Kidney (tissue), 13 donors: ENCODE measurements at regions not wholly inside any gene's neighbourhood (a gene's known extent, or its start where the extent isn't known, plus 50 kb on each side); places are given as distances from the start of the nearest gene placed in this dataset.

Experiments
- DNase-seq, 5 donors: peaks; one replicate each; pipeline ENCODE4 v3.0.0-alpha.2; 2013 to 2020
- FAIRE-seq: peaks from 2 replicates; lab custom pipeline; 2012; peaks lifted over from hg19 to GRCh38; lab: Jason Lieb, UNC
- H3K27ac ChIP-seq, 2 donors: one replicate each; pipeline ENCODE4 v1.7.0; 2013; ENCODE audit warnings: low read depth in 2 of 2, low read length in 2 of 2, inconsistent platforms in 1 of 2
- H3K27me3 ChIP-seq: one replicate; pipeline ENCODE4 v1.7.1; 2013; ENCODE audit warnings: low read length, inconsistent platforms; ENCODE audit not compliant: control insufficient read depth, insufficient read depth
- H3K36me3 ChIP-seq, 3 donors: one replicate each; pipeline versions ENCODE4 v1.7.0 to v1.7.1; 2013; ENCODE audit warnings: low read length in 3 of 3, control low read depth in 1 of 3, inconsistent platforms in 1 of 3; ENCODE audit not compliant: insufficient read depth in 3 of 3, control insufficient read depth in 2 of 3
- H3K4me1 ChIP-seq, 3 donors: one replicate each; pipeline versions ENCODE4 v1.7.0 to v1.7.1; 2013; ENCODE audit warnings: low read length in 3 of 3, inconsistent platforms in 1 of 3, low read depth in 1 of 3; ENCODE audit not compliant: control insufficient read depth in 2 of 3, insufficient read depth in 2 of 3
- H3K4me3 ChIP-seq, 3 donors: one replicate each; pipeline versions ENCODE4 v1.7.0 to v1.8.1; 2013; ENCODE audit warnings: low read length in 3 of 3, control low read depth in 1 of 3, inconsistent platforms in 1 of 3
- H3K9ac ChIP-seq, 3 donors: one replicate each; pipeline versions ENCODE4 v1.7.0 to v1.7.1; 2013; ENCODE audit warnings: low read length in 3 of 3, control low read depth in 1 of 3, inconsistent platforms in 1 of 3
- H3K9me3 ChIP-seq, 3 donors: one replicate each; pipeline versions ENCODE4 v1.7.0 to v1.7.1; 2013; ENCODE audit warnings: low read length in 3 of 3, control low read depth in 1 of 3, inconsistent platforms in 1 of 3; ENCODE audit not compliant: control insufficient read depth in 2 of 3, insufficient read depth in 1 of 3
- CTCF ChIP-seq: IDR thresholded peaks from 3 replicates; pipeline ENCODE4 v1.5.1; 2012; ENCODE audit warnings: mild to moderate bottlenecking, moderate library complexity, borderline replicate concordance; ENCODE audit not compliant: insufficient read depth; ENCODE audit errors: extremely low read depth
- intact Hi-C: fragments of 100-400 bp; cut with DNase I; formaldehyde crosslinking; loops from one replicate; pipeline ENCODE4 v1.11.1; 2022
- donor health status: control.
- donor health status: control.
- donor health status: control.
- donor health status: control.
- donor health status: control.
- donor health status: DM: yes; HTN: yes; CAD: no.
- donor health status: Normal renal cell carcinoma (clear cell type).

DNA sequence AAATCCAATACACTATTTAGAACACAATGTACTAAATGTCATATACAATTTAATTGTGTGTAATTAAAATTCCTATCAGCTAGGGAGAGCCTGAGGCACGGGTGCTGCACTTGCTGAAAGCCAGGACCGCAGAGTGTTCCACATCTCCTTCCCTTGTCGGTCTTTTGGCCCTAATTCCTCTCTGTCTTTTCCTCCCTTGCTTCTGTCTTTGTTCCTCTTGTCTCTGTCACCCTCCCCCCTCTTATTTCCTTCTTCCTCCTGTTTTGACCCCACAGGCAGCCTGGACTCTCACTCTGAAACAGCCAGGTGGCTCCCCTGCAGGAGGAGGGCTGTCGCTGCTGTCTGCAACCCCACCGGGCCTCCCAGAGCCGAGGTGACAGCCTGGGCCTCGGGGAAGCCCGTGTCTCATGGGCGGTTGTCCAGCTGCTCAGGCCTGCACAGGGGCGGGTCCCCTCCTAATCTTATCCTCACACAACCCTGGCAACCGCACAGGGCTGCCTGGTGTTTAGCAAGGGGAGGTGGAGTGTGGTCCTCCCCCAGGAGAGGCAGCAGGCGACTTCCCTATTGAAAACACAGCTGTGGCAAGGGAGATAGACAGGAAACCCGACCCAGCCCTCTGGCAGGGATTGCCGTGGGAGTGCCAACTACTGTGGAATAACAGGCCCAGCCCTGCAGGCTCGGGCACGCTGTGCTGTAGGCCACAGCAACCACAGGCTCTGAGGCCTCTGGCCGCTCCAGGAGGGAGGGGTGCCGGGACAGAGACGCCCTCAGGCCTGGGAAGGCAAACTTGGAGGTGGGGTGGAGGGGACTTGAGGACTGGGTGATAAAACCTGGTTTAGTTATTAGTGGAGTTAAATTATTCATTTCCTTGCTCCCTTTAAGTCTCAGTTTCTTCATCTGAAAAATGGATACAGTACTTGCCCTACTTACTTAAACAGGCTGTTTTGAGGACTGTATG is 68.8 kb upstream of the WDR26 start:
- intact Hi-C loops = no loop called here
- Histone ChIP-seq H3K36me3 (no peaks in the 10 kb centered on the region), H3K9me3 (no peaks in the 10 kb centered on the region), H3K4me3 (no peak overlapping the region), H3K27ac (peak overlapping the region; percentile 46 to 69), H3K27me3 (no peaks in the 10 kb centered on the region), H3K4me1 (peaks cover 6 to 16% (median 11%) of the 10 kb centered on the region in 3 donors), H3K9ac (peak overlapping the region in 1 of 3 donors; percentile 29)
- FAIRE-seq (no peak), DNase-seq (peak; percentile 86 to 92 (median 87))
- no peak for TF ChIP-seq CTCF

DNA sequence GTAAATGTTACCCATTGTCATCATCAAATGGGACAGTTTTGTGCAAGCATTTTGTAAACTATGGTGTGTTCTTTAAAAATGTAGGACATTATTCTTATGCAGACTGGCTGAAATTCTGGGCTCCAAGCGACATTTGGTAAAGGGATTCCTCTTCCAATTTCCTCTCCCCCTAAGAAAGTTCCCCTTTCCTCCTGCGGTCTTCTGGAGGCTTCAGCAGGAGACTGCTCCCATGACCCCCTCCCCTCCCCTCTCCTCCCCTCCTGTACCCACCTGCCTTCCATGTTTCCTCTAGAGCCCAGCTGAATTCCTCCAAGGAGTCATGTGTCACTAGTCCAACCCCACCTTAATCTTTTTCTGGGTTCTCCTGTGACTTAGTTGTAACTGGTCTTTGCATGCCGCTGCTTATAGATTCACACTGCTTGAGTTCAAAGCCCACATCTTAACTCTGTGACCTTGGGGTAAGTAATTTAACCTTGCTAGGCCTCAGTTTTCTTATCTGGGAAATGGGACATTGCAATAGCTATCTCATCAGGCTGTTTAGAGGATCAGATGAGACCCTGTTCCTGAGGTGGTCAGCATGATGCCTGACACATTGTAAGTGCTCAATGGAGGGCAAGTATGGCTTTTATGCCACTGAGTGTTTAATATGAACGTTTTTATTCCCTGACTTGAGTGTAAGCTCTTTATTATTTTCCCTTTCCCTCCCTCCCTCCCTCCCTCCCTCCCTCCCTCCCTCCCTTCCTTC is 69.9 kb upstream of the WDR26 start:
- Histone ChIP-seq H3K9me3 (no peaks in the 10 kb centered on the region), H3K4me3 (no peak overlapping the region), H3K9ac (peak overlapping the region in 1 of 3 donors; percentile 29), H3K36me3 (no peaks in the 10 kb centered on the region), H3K4me1 (peaks cover 6 to 13% (median 11%) of the 10 kb centered on the region in 3 donors), H3K27ac (peak overlapping the region in 1 of 2 donors; percentile 46), H3K27me3 (no peaks in the 10 kb centered on the region)
- intact Hi-C loops = no loop called here
- FAIRE-seq = no peak
- no peak for DNase-seq
- TF ChIP-seq CTCF = no peak

DNA sequence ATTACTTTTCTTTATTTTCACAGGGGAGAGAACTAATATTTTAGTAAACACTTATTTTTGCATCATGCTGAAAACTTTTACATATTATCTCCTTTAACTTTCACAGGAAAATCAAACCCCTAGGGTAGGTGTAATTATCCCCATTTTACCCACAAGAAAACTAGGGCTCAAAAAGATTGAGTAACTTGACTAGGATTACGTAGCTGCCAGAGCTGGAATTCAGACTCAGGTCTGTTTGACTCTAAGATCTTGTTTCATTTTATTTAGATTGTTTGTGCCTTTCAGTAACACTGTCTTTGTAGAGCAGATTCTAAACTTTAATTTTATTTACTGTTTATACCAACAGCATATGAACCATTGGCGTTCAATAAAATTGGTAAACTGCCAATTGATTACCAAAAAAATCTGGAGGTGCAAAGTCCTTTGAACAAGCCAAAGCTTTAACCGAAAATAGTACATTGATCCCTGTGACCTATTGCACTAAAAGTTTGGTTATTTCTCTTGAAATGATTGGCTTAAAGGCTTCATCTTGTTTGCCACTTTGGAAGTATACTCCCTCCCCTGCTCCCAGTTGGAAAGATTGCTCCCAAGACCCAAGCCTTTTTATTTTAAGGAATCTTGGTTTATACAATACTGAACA is 71.0 kb upstream of the WDR26 start:
- H3K9me3 ChIP-seq = no peaks in the 10 kb centered on the region
- H3K9ac ChIP-seq = no peak overlapping the region
- no peaks in the 10 kb centered on the region for H3K36me3 ChIP-seq
- peaks cover 6 to 13% (median 11%) of the 10 kb centered on the region in 3 donors for H3K4me1 ChIP-seq
- no peaks in the 10 kb centered on the region for H3K27me3 ChIP-seq
- no peak overlapping the region for H3K27ac ChIP-seq
- intact Hi-C loops = no loop called here
- DNase-seq (no peak), FAIRE-seq (no peak)
- TF ChIP-seq CTCF = no peak
- no peak overlapping the region for H3K4me3 ChIP-seq
